Thyroid gland (tissue), 4 donors: ENCODE measurements at regions not wholly inside any gene's neighbourhood (a gene's known extent, or its start where the extent isn't known, plus 50 kb on each side); places are given as distances from the start of the nearest gene placed in this dataset.

Experiments
- DNase-seq, 2 donors: peaks; one replicate each; pipeline ENCODE4 v3.0.0-alpha.2; 2019
- H3K27ac ChIP-seq, 3 donors: fragments of 200-600 bp; sonication (generic); 1 replicate in 2 of 3; 2 replicates in 1 of 3; pipeline ENCODE4 v1.5.1; 2016 to 2019; ENCODE audit warnings: mild to moderate bottlenecking in 1 of 3, moderate library complexity in 1 of 3
- H3K27me3 ChIP-seq: fragments of 200-600 bp; sonication (generic); one replicate; pipeline ENCODE4 v1.5.1; 2019
- H3K36me3 ChIP-seq, 2 donors: fragments of 200-600 bp; sonication (generic); one replicate each; pipeline ENCODE4 v1.5.1; 2016 to 2019
- H3K4me1 ChIP-seq, 2 donors: fragments of 200-600 bp; sonication (generic); one replicate each; pipeline ENCODE4 v1.5.1; 2017 to 2019
- H3K4me3 ChIP-seq, 3 donors: fragments of 200-600 bp; sonication (generic); replicated peaks in 1 of 3; 1 replicate in 2 of 3; 2 replicates in 1 of 3; pipeline ENCODE4 v1.5.1; 2016; ENCODE audit warnings: mild to moderate bottlenecking in 1 of 3
- H3K9me3 ChIP-seq: fragments of 200-600 bp; sonication (generic); one replicate; pipeline ENCODE4 v1.5.1; 2017
- POLR2A ChIP-seq, 2 donors: fragments of 450-650 bp; IDR thresholded peaks; one replicate each; pipeline ENCODE4 v1.6.1; 2017; ENCODE audit warnings: antibody characterized with exemption in 2 of 2, mild to moderate bottlenecking in 2 of 2, moderate library complexity in 1 of 2
- WGBS, 2 donors: methylation state at CpG; one replicate each; pipeline ENCODE4 v1.1.5; 2017; 5-methylcytosine and 5-hydroxymethylcytosine counted together
- intact Hi-C: fragments of 100-400 bp; cut with DNase I; formaldehyde crosslinking; loops from one replicate; pipeline ENCODE4 v1.15.1; 2023
- TF ChIP-seq, protein P1 (sequence below), 6 experiments: fragments of 200-600 bp in 3 of 6; fragments of 450-650 bp in 3 of 6; sonication (generic) in 3 of 6; IDR thresholded peaks; one replicate each; pipeline ENCODE4 v1.5.1; 2016 to 2019; ENCODE audit warnings: antibody characterized with exemption in 6 of 6, mild to moderate bottlenecking in 2 of 6, inconsistent platforms in 1 of 6, moderate library complexity in 1 of 6

DNA sequence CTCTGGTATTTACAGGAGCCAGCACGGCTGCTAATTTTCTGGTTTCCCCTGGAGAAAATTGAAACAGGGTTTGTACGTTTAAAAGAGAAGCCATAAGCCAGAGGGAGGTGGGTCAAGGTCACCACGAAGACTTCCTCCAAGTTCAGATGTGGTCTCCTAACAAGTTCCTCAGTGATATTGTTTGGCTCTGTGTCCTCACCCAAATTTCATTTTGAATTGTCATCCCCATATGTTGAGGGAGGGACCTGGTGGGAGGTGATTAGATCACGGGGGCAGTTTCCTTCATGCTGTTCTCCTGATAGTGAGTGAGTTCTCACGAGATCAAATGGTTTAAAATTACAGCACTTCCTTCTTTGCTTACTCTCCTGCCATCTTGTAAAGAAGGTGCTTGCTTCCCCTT lies 295.4 kb upstream of the DAB1 start:
- H3K4me1 ChIP-seq = no peaks in the 10 kb centered on the region
- H3K36me3 ChIP-seq = no peaks in the 10 kb centered on the region
- DNase-seq = no peak
- H3K27me3 ChIP-seq = no peaks in the 10 kb centered on the region
- 49 to 51% methylated on average over 5 of the region's 5 CpGs for WGBS, 2 donors
- no peak overlapping the region for H3K27ac ChIP-seq
- no peaks in the 10 kb centered on the region for H3K9me3 ChIP-seq
- intact Hi-C loops = no loop called here
- no peak overlapping the region for H3K4me3 ChIP-seq
- TF ChIP-seq, protein P1, sequence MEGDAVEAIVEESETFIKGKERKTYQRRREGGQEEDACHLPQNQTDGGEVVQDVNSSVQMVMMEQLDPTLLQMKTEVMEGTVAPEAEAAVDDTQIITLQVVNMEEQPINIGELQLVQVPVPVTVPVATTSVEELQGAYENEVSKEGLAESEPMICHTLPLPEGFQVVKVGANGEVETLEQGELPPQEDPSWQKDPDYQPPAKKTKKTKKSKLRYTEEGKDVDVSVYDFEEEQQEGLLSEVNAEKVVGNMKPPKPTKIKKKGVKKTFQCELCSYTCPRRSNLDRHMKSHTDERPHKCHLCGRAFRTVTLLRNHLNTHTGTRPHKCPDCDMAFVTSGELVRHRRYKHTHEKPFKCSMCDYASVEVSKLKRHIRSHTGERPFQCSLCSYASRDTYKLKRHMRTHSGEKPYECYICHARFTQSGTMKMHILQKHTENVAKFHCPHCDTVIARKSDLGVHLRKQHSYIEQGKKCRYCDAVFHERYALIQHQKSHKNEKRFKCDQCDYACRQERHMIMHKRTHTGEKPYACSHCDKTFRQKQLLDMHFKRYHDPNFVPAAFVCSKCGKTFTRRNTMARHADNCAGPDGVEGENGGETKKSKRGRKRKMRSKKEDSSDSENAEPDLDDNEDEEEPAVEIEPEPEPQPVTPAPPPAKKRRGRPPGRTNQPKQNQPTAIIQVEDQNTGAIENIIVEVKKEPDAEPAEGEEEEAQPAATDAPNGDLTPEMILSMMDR (IDR thresholded peaks at IDR 0.05) = no peak
- no peak for TF ChIP-seq POLR2A (IDR thresholded peaks at IDR 0.05)

DNA sequence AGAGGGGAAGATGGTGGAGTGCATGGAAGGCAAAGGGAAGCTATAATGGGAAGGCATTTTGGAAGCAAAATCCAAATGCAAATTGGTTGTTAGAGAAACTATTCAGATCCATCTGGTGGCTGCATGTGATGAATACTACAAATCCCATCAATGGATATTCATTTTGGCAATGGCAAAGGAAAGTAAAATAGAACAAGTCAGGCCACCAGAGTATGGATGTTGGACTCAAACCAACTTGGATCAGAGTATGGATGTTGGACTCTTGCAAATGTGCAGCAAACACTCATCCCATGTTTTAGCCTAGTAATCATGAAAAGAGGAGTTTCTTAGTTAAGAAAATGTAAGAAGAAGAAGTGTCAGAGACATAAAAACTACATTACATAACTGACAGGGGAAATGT lies 289.6 kb upstream of the DAB1 start:
- Histone ChIP-seq H3K9me3 (no peaks in the 10 kb centered on the region), H3K4me1 (no peaks in the 10 kb centered on the region), H3K36me3 (no peaks in the 10 kb centered on the region), H3K27ac (no peak overlapping the region), H3K4me3 (no peak overlapping the region), H3K27me3 (no peaks in the 10 kb centered on the region)
- intact Hi-C loops = no loop called here
- TF ChIP-seq POLR2A (IDR thresholded peaks at IDR 0.05) = no peak
- TF ChIP-seq, protein P1 (IDR thresholded peaks at IDR 0.05) = no peak
- no peak for DNase-seq

GRCh38 chr1:57712846-57713245 lies 289.0 kb upstream of the DAB1 start:
- WGBS, 2 donors = 76 to 79% methylated on average over 2 of the region's 2 CpGs
- DNase-seq = no peak
- H3K36me3 ChIP-seq = no peaks in the 10 kb centered on the region
- H3K4me3 ChIP-seq = no peak overlapping the region
- H3K9me3 ChIP-seq = no peaks in the 10 kb centered on the region
- intact Hi-C loops = no loop called here
- H3K4me1 ChIP-seq = no peaks in the 10 kb centered on the region
- TF ChIP-seq, protein P1 (IDR thresholded peaks at IDR 0.05) = no peak
- no peak for TF ChIP-seq POLR2A (IDR thresholded peaks at IDR 0.05)
- H3K27ac ChIP-seq = no peak overlapping the region
- no peaks in the 10 kb centered on the region for H3K27me3 ChIP-seq

DNA sequence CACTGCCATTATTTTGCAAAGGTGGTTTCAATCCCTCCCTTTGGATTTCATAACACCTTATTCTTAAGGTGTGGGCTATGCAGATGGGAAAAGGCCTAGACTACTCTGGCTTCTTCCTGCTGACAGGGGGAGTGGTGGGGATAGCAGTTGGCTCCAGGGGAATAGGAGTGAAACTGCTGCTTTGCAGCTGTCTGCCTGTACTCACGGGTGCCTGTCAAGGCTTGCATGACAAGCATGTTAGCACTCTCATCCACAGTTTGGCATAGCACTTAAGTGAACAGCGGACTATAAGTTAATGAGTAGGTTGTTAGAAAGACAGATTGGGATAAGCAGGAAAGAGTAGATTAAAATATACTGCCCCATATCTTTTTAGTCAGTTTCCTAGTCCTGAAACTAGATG lies 287.5 kb upstream of the DAB1 start:
- H3K27ac ChIP-seq = no peak overlapping the region
- no peaks in the 10 kb centered on the region for H3K27me3 ChIP-seq
- 78 to 83% methylated on average over 2 of the region's 2 CpGs for WGBS, 2 donors
- no peaks in the 10 kb centered on the region for H3K4me1 ChIP-seq
- H3K9me3 ChIP-seq = no peaks in the 10 kb centered on the region
- no peaks in the 10 kb centered on the region for H3K36me3 ChIP-seq
- TF ChIP-seq, protein P1 (IDR thresholded peaks at IDR 0.05) = no peak
- TF ChIP-seq POLR2A (IDR thresholded peaks at IDR 0.05) = no peak
- no peak overlapping the region for H3K4me3 ChIP-seq
- DNase-seq = no peak
- intact Hi-C loops = no loop called here

GRCh38 chr1:57707631-57708030 lies 283.8 kb upstream of the DAB1 start:
- H3K27me3 ChIP-seq = no peaks in the 10 kb centered on the region
- no peak for DNase-seq
- 100% methylated on average over 1 of the region's 1 CpG for WGBS, 2 donors
- no peak overlapping the region for H3K4me3 ChIP-seq
- TF ChIP-seq POLR2A (IDR thresholded peaks at IDR 0.05) = no peak
- TF ChIP-seq, protein P1 (IDR thresholded peaks at IDR 0.05) = no peak
- no peaks in the 10 kb centered on the region for H3K4me1 ChIP-seq
- no peak overlapping the region for H3K27ac ChIP-seq
- no peaks in the 10 kb centered on the region for H3K36me3 ChIP-seq
- H3K9me3 ChIP-seq = no peaks in the 10 kb centered on the region
- intact Hi-C loops = no loop called here
